Stimulated activated CD4-positive, alpha-beta T cell treated with anti-CD3 and anti-CD28 coated beads, Interleukin-15, amount 100 ng/mL, for 24 hours (primary cell): ENCODE measurements at regions not wholly inside any gene's neighbourhood (a gene's known extent, or its start where the extent isn't known, plus 50 kb on each side); places are given as distances from the start of the nearest gene placed in this dataset.

ENCODE experiments used
- DNase-seq: peaks from one replicate; pipeline ENCODE4 v3.0.0-alpha.2; 2020

DNA sequence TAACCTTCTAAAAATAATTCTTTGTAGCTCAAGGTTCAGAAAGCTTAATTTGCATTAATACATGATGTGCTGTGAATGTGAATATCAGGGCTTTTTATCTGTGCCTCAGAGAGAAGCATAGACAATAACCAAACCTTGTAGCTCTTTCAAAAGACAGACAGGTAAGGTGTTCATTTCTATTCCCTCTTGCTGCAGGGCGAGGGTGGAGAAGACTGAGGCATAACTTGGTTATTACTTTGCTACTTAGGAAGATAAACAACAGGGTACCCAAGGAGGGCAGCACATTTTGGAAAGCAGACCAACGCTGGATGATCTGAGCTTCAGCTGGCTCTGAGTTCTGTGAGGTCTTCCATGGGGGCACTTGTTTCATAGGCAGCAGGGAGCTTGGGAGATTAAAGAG is 408.6 kb upstream of the RARB start:
- DNase-seq, result no peak

DNA sequence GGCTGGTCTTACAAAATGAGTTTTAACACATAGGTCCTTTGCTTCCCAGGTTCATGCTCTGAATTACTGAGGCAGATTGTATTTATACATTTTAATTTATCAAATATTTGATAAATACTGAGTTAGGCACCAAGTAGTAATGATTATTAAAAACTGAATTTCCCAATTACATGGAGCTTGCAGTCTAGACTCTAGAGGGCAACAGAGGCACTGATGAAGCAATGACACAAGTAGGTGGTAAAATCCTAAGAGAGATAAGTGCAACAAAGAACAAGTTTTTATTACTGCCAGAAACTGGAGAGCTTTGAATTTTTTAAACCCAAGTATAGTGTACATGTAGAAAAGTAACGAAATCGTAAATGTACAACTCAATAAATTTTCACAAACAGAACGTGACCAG is 406.2 kb upstream of the RARB start:
- no peak for DNase-seq

DNA sequence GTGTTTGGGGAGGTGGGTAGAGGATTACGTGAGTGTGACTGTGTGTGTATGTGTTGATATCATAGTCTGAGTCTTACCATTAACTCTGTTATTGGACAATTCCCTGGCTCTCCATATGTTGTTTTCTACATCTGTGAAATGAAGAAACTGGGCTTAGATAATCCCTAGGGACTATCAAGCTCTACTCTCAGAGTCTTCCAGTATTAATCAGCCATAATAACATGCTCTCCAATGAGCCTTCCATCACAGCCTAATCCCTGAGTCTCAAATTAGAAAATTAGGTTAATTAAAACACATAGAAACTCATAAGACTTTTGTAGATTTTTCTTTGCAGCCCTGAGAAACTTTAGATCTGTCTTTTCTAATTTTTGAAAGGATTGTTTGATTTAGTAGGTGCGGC is 404.2 kb upstream of the RARB start:
- DNase-seq, result no peak

GRCh38 chr3:25025236-25025635 is 402.8 kb upstream of the RARB start:
- no peak for DNase-seq

DNA sequence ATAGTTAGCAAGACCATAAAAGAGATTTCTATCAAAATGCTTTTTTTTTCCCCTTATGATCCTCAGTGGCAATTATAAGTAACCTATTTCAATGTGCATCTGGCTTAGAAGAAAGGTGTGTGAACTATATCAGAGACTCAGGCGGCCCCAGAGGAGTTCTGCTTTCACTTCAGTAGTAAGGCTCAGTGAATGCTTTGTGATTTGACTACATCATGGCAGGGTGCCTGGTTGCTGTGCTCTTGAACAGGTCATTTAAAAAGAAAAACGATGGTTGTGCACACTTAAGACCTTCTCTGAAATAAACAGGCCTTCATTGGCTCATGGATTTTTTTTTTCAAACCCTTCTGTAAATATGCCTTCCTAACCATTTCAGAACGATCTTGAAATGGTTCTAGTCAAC is 400.4 kb upstream of the RARB start:
- DNase-seq, result no peak

DNA sequence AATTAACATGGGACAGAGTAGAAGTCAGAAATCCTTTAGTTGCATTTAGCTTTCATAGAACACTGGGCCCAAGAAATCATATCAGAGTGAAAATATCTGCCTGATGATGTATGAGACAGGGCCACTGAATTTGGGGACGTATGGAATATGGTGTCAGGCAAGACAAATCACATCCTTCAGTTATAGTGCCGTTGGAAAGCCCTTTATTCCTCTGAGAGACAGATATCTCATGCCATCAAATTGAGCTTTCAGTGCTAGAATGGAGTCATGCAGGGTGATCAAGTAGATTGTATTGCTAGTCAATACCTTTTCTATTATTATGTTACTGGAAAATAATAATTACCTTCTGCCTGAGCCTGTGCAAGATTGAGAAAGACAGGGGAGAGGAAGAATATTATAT is 398.2 kb upstream of the RARB start:
- DNase-seq, result no peak

DNA sequence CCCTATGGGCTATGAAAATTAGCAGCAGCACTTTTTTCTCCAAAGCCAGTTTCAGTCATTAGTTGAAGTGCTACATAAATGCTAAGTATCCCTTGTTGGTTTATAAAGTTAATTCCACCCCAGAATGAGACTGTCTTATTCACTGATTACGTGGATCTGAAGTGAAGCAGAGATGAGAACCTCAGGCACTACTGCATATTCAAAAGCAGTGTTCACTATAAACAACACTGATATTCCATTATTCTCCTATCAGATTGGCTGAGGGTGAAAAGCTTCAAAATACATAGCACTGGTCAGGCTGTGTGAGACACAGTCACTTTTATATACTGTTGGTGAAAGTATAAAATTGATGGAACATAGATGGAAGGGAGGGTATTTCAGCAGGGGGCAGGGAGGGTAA is 395.7 kb upstream of the RARB start:
- DNase-seq, result no peak

GRCh38 chr3:25033407-25034029 is 394.5 kb upstream of the RARB start:
- DNase-seq, result peak; percentile 15

- no peak for DNase-seq
Measured at GRCh38 chr3:25035526-25035925, 392.5 kb upstream of the RARB start.

DNA sequence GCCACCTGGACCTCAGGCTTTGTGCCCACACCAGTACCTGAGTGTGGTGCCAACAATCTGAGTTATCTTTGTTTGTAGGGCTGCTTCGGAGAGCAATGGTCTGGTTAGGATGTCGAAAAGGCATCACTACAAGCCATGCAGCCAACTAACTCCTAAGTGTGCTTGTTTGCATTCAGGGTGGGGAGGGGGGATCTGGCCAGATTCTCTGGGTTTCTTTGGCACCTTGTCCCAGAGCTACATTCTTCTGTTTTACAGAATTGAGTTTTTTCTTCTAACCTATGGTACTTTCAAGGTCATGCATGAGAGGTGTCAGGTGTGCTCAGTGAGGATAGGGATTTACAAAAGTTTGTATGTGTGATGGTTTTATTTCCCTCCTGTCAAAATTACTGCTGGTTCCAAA is 391.4 kb upstream of the RARB start:
- no peak for DNase-seq

GRCh38 chr3:25037049-25037547 is 391.0 kb upstream of the RARB start:
- DNase-seq, result no peak

GRCh38 chr3:25038271-25038670 is 389.8 kb upstream of the RARB start:
- DNase-seq, result no peak

DNA sequence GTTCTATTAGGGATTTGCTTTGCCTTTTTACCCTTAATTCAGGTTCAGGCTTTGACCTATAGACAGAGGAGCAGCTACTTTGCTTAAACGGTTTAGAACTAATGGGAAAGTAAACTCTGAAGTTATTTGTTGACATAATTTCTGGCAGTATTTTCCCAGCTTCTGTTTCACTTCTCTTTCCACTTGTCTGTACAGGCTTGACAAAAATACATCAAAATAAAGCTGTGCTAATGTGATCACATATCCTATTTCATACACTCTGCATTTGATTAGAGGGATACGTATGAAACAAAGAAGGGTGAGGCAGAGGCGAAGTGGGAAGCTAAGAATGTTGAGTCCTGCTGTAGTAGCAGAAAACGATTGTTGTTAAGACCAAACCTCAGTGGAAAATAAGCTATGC is 389.1 kb upstream of the RARB start:
- DNase-seq, result no peak

DNA sequence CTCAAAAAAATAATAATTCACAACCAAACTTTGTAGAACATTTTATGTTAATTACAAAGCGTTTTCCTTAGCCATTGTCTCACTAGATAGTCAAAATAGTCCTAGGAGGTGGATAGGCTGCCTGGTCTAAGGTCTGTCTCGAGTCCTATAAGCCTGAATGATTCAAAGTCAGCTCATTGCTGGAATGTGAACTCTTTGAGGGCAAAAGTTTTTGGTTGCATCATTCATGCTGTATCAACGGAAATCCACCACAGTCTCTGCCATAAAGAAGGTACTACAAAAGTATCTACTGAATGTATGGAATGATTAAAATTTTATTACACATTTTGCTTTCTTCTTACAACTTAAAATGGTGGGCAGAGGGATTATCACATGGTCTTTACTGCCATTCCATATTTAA is 387.3 kb upstream of the RARB start:
- DNase-seq, result no peak

- no peak for DNase-seq
Measured at GRCh38 chr3:25041871-25042584, 386.0 kb upstream of the RARB start.

GRCh38 chr3:25043177-25043576 is 384.9 kb upstream of the RARB start:
- DNase-seq, result no peak

GRCh38 chr3:25043749-25044148 is 384.3 kb upstream of the RARB start:
- no peak for DNase-seq

DNA sequence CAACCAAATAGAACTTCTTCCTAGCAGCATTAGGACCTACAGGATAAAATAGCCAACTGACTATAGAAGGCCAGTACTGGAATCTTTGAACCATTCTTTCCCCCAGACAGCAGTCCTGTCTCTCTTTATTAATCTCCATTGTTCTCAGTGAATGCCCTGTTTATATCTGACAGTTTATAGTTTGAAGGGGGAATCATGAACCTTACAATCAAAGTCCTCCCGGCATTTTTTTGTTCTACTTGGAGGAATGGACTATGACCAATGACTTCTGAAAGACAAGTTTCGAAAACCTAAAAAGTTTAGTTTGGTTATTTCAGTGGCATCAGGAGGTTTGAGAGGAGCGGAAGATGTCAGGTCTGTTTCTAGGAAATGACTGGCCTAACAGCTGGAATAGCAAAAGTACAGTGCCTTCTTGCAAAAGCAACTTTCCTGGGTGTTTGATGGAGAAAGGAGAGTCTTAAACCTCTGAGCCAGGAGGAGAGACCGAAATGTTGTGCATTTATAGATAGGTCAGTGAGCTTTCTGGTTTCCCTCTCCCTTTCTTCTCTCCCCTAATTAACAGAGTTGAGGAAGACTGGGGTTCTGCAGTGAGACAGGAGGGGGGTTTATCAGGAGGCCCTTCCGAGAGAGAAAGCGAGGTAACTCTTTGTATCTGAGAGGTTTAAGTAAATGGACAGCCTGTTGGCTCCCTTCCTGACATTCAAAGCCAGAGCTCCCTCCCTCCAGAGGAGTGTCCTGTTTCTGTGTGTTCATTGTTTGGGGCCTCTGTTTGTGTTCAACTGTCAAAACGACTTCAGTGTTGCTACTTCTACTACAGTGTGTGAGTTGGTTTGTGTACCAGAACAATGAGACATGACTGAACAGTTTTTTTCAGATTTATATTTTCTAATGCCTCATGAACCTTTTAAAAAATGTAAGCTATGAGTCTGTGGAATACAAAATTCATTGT is 383.0 kb upstream of the RARB start:
- DNase-seq, result no peak

DNA sequence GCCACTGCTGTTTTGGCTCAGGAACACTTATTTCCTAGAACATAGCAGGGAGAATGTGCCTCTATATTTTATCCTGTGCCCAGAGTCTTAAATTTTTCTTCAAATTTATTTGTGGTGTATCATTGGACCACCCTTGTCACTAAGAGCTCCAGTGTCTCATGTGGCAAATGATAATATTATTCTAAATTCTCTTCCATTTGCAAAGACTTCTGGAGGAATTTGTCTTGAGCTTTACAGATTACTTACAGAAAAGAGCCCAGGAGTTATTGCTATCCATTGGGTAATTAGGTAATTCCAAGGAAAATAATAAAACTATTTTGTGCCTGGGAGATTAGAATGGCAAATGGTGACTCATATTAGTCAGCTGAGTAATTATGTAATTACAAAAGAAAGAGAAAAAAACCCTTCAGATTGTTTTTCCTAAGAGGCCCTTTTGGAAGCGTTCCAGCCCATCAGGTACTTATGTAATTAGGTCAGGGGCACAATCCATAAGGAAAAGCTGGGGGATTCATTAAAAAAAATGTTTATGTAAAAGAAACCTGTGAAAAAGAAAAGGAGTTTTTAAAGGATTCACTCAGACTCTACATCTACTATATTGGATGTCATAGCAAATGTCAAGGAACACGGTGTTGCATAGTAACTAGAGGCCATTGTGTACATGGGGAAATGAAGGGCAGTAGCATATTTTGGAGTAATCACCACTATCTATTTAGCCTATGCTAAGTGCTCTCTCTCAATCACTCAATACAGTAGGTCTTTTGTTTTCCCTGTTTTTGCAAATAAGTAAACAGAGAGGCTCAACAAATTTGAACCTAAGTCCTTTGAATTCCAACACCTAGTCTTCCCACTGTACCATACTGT is 380.9 kb upstream of the RARB start:
- no peak for DNase-seq

DNA sequence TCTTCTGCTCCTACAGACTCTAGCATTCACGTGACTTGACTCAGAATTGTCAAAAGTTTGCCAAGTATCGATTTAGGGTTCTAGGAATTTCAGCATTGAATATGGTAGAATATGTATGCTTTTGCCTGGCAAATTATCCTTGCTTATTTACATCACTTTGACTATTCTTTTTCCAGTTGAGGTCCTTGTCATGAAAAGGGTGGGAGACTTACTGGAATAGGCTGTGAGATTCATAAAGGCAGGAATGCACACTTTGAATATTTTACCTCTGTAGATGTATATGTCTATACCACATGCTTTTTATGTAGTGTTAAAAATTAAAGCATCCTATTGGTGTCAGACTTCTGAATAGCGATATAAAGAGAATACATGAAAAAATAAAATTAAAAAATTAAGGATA is 378.8 kb upstream of the RARB start:
- no peak for DNase-seq

DNA sequence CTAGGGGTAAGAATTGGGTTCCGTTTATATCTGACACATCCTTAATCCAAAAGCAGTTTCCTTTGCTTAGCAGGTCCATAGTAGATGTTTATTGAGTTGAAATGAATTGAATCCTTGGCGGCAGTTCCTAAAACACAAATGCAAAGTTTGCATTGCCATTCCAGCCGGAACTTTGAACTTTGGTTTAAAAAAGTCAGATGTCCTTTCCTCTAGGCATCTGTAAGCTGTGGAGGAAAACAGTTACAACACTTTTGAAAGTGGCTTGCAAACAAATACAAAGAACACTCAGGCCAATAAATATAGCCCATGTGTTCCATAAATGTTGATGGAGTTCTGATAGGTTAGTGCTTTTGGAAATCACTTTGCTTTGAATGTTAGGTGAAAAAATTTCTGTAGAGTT is 374.7 kb upstream of the RARB start:
- no peak for DNase-seq

DNA sequence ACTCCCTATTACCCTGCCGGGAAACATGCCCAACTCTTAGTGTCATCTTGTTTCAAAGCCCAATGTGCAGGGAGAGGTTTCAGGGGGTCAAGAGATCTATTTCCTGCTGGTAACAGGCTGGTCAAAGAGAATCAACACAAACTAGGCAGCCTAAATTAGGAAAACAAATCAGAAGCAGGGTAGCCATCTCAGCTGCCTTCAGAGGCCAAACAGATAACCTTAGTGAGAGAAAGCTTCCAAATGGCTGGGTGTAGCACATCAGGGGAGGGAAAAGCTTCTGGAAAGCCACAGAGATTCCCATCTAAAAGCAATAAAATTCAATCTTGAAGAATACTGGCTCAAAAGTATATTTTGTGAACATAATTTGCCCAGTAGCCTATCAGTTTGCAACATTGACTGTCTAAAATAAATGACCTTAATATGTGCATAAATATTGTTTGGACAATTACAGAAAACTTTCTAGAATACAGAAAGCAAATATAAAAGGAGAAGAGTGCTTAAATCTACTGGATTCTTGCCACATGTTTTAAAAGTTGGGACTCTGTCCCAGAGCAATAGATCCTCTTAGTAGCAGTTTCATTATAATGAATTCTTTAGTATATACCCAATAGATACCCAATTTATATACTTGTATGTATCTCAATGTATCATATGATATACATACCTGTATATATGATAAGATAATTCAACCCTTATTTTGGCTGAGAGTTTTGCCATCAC is 371.9 kb upstream of the RARB start:
- DNase-seq, result no peak
